Heart left ventricle (tissue), 13 donors: ENCODE measurements at regions not wholly inside any gene's neighbourhood (a gene's known extent, or its start where the extent isn't known, plus 50 kb on each side); places are given as distances from the start of the nearest gene placed in this dataset.

Source experiments
- POLR2A ChIP-seq, 2 donors: fragments of 450-650 bp; IDR thresholded peaks; one replicate each; pipeline ENCODE4 v1.6.1; 2017; ENCODE audit warnings: antibody characterized with exemption in 2 of 2, mild to moderate bottlenecking in 2 of 2, moderate library complexity in 2 of 2
- TF ChIP-seq, protein P1 (sequence below), 12 donors: fragments of 200-600 bp; sonication (generic) in 4 of 12; IDR thresholded peaks; one replicate each; pipeline versions ENCODE4 v1.5.0 to v1.8.0; 2018 to 2022; ENCODE audit warnings: antibody characterized with exemption in 12 of 12, mild to moderate bottlenecking in 5 of 12
- donor health status: ischemic (EF 13 %, LVEDD 7.1; RV severe dilation, severe dysfunction).
- donor health status: DM: no; HTN: yes; CAD: no.
- donor health status: DM: no; HTN: no; CAD: no.
- donor health status: ischemic (EF 25% LVEDD 6.9; RV normal size, moderate dysfunction).
- donor health status: ischemic (EF 25% LVEDD 5.7; RV mildly dilated, moderate dysfunction).
- donor health status: ischemic (EF 35%, LVEDD 5.7; RV mildly dilated, moderate dysfunction).
- donor health status: nonischemic (EF 11% LVEDD 7.7; RV severe dilation, severe dysfunction).
- donor health status: DM: yes; HTN: yes; CAD: no.
- donor health status: PGD.
- donor health status: ischemic (EF 29% LVEDD 5.4; RV normal size, mild dysfunction).
- donor health status: nonischemic (EF 23%, LVEDD 6.1; RV moderate dilation, normal function).

DNA sequence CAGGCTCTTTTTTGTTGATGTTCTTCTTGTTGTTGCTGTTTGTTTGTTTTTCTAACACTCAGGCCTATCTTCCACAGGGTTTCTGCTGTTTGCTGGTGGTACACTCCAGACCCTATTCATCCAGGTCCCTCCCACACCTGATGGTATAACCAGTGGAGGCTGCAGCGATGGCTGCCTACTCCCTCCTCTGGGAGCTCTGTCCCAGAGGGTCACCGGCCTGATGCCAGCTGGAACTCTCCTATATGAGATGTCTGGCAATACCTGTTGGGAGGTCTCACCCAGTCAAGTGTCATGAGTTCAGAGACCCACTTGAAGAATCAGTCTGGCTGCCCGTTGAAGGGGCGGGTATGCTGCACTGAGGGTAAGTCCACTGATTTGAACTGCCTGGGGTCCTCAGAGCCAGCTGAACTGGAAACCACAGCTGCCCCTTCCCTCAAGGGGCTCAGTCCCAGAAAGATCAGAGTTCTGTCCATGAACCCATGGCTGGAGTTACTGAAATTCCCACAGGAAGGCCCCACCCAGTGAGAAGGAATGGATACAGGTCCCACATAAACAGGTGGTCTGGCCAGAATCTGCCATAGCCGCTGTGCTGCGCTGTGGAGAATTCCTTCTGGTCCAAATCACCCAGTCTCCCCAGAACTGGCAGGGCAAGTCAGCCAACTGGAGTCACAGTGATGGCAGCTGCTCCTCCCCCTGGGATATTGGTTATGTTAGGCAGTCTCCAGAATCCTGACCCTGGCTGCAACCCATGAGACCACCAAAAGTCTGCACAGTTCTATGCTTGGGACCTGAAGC lies 664.4 kb downstream of the FRK start:
- TF ChIP-seq, protein P1, sequence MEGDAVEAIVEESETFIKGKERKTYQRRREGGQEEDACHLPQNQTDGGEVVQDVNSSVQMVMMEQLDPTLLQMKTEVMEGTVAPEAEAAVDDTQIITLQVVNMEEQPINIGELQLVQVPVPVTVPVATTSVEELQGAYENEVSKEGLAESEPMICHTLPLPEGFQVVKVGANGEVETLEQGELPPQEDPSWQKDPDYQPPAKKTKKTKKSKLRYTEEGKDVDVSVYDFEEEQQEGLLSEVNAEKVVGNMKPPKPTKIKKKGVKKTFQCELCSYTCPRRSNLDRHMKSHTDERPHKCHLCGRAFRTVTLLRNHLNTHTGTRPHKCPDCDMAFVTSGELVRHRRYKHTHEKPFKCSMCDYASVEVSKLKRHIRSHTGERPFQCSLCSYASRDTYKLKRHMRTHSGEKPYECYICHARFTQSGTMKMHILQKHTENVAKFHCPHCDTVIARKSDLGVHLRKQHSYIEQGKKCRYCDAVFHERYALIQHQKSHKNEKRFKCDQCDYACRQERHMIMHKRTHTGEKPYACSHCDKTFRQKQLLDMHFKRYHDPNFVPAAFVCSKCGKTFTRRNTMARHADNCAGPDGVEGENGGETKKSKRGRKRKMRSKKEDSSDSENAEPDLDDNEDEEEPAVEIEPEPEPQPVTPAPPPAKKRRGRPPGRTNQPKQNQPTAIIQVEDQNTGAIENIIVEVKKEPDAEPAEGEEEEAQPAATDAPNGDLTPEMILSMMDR (IDR thresholded peaks at IDR 0.05), result no peak
- TF ChIP-seq POLR2A (IDR thresholded peaks at IDR 0.05), result no peak
